ENCODE measurements at regions not wholly inside any gene's neighbourhood (a gene's known extent, or its start where the extent isn't known, plus 50 kb on each side); places are given as distances from the start of the nearest gene placed in this dataset.

DNA sequence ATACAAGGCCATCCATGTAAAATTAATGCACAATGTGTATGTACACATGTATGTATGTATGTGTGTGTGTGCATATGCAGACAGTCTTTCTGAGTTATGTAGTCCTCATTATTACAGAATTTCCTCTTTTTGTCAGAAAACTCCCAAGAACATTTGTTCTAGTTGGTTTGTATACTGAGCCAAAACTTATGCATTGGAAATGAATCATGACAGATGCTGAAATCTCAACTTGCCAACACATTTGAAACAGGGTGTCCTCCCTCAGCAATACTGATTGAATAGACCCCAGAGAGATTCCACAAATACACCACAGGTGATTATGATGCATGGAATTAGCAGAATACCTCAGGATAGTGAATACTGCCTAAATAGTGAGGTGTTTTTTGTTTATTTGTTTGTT is 472.9 kb upstream of the PCDH15 start:
- H3K79me2 ChIP-seq (ENCODE audit: low read length) = no peaks in the 10 kb centered on the region
- no peaks in the 10 kb centered on the region for H4K20me1 ChIP-seq (ENCODE audit: insufficient read depth, low read length)
- DNase-seq = no peak
- no peak overlapping the region for H2AFZ ChIP-seq (ENCODE audit: low read length)
- H3K27me3 ChIP-seq (replicated peaks; ENCODE audit: insufficient read depth, low read length) = no peaks in the 10 kb centered on the region
- no peaks in the 10 kb centered on the region for H3K9me3 ChIP-seq (replicated peaks; ENCODE audit: insufficient read depth, low read length)
- no peaks in the 10 kb centered on the region for H3K9me2 ChIP-seq (replicated peaks; ENCODE audit: insufficient read depth, low read length)
- H3K9ac ChIP-seq (ENCODE audit: low read length) = no peak overlapping the region
- H3F3A ChIP-seq (ENCODE audit: insufficient read depth, low read length) = no peaks in the 10 kb centered on the region
- H3K4me3 ChIP-seq (ENCODE audit: low read length) = no peak overlapping the region
- H3K27ac ChIP-seq (ENCODE audit: low read length) = no peak overlapping the region
- H3K4me2 ChIP-seq (ENCODE audit: low read depth, low read length) = no peak overlapping the region
- TF ChIP-seq EZH2 (optimal IDR thresholded peaks at IDR 0.05; ENCODE audit: low read depth, low read length) = no peak
- TF ChIP-seq, protein P1, sequence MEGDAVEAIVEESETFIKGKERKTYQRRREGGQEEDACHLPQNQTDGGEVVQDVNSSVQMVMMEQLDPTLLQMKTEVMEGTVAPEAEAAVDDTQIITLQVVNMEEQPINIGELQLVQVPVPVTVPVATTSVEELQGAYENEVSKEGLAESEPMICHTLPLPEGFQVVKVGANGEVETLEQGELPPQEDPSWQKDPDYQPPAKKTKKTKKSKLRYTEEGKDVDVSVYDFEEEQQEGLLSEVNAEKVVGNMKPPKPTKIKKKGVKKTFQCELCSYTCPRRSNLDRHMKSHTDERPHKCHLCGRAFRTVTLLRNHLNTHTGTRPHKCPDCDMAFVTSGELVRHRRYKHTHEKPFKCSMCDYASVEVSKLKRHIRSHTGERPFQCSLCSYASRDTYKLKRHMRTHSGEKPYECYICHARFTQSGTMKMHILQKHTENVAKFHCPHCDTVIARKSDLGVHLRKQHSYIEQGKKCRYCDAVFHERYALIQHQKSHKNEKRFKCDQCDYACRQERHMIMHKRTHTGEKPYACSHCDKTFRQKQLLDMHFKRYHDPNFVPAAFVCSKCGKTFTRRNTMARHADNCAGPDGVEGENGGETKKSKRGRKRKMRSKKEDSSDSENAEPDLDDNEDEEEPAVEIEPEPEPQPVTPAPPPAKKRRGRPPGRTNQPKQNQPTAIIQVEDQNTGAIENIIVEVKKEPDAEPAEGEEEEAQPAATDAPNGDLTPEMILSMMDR (IDR thresholded peaks at IDR 0.05; ENCODE audit: low read length) = no peak
- no peak for TF ChIP-seq EZH2phosphoT487 (IDR thresholded peaks at IDR 0.05; ENCODE audit: low read length)
- H3K36me3 ChIP-seq (replicated peaks; ENCODE audit: insufficient read depth, low read length) = no peaks in the 10 kb centered on the region
- no peaks in the 10 kb centered on the region for H3K4me1 ChIP-seq (ENCODE audit: low read length)

DNA sequence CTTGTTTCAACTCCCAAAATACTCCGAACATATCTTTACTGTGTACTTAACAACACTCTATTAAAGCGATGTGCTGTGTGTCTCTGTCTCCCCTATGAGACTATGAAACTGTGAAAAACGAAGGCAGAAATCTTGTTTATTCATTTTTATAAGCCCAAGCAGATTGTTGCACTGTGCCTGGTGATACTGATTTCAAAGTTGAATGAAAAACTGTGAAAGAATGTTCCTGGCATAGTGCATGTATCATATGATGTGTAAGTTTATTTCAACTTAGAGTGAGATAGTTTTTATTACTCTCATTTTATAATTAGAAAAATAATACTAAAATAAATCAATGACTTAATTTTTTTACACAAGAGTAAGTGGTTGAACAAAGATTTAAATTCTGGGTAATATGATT is 471.9 kb upstream of the PCDH15 start:
- Histone ChIP-seq H3F3A (ENCODE audit: insufficient read depth, low read length) (no peaks in the 10 kb centered on the region), H4K20me1 (ENCODE audit: insufficient read depth, low read length) (no peaks in the 10 kb centered on the region), H2AFZ (ENCODE audit: low read length) (no peak overlapping the region), H3K27me3 (replicated peaks; ENCODE audit: insufficient read depth, low read length) (no peaks in the 10 kb centered on the region), H3K9me2 (replicated peaks; ENCODE audit: insufficient read depth, low read length) (no peaks in the 10 kb centered on the region), H3K36me3 (replicated peaks; ENCODE audit: insufficient read depth, low read length) (no peaks in the 10 kb centered on the region), H3K27ac (ENCODE audit: low read length) (no peak overlapping the region), H3K4me2 (ENCODE audit: low read depth, low read length) (no peak overlapping the region), H3K79me2 (ENCODE audit: low read length) (no peaks in the 10 kb centered on the region), H3K4me1 (ENCODE audit: low read length) (no peaks in the 10 kb centered on the region), H3K9ac (ENCODE audit: low read length) (no peak overlapping the region), H3K9me3 (replicated peaks; ENCODE audit: insufficient read depth, low read length) (no peaks in the 10 kb centered on the region), H3K4me3 (ENCODE audit: low read length) (no peak overlapping the region)
- DNase-seq = no peak
- TF ChIP-seq EZH2phosphoT487 (IDR thresholded peaks at IDR 0.05; ENCODE audit: low read length) (no peak), EZH2 (optimal IDR thresholded peaks at IDR 0.05; ENCODE audit: low read depth, low read length) (no peak)
- TF ChIP-seq, protein P1 (IDR thresholded peaks at IDR 0.05; ENCODE audit: low read length) = no peak

DNA sequence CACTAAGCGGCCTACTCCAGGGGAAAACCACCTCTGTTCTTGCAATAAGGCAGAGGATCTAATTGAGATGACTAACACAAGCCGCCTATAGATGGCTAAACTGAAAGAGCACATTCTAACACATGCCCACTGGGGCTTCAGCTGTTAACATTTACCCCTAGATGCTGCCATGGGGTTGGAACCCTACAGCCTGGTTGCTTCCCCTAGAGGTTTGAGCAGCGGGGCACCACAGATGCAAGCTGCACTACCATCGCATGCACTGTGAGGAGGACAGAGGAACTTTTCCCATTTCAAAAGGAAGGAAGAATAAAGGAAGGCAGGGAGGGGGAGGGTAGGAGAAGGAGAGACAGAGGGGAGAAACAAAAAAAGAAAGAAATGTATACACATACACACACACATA is 465.8 kb upstream of the PCDH15 start:
- no peaks in the 10 kb centered on the region for H3K79me2 ChIP-seq (ENCODE audit: low read length)
- no peak for TF ChIP-seq EZH2 (optimal IDR thresholded peaks at IDR 0.05; ENCODE audit: low read depth, low read length)
- no peak for TF ChIP-seq EZH2phosphoT487 (IDR thresholded peaks at IDR 0.05; ENCODE audit: low read length)
- TF ChIP-seq, protein P1 (IDR thresholded peaks at IDR 0.05; ENCODE audit: low read length) = no peak
- no peaks in the 10 kb centered on the region for H3K9me3 ChIP-seq (replicated peaks; ENCODE audit: insufficient read depth, low read length)
- H3K4me3 ChIP-seq (ENCODE audit: low read length) = no peak overlapping the region
- H3K9ac ChIP-seq (ENCODE audit: low read length) = no peak overlapping the region
- H3K4me1 ChIP-seq (ENCODE audit: low read length) = no peaks in the 10 kb centered on the region
- no peaks in the 10 kb centered on the region for H3K36me3 ChIP-seq (replicated peaks; ENCODE audit: insufficient read depth, low read length)
- H2AFZ ChIP-seq (ENCODE audit: low read length) = no peak overlapping the region
- H3F3A ChIP-seq (ENCODE audit: insufficient read depth, low read length) = no peaks in the 10 kb centered on the region
- H3K27ac ChIP-seq (ENCODE audit: low read length) = no peak overlapping the region
- no peak overlapping the region for H3K4me2 ChIP-seq (ENCODE audit: low read depth, low read length)
- DNase-seq = no peak
- H4K20me1 ChIP-seq (ENCODE audit: insufficient read depth, low read length) = no peaks in the 10 kb centered on the region
- no peaks in the 10 kb centered on the region for H3K27me3 ChIP-seq (replicated peaks; ENCODE audit: insufficient read depth, low read length)
- no peaks in the 10 kb centered on the region for H3K9me2 ChIP-seq (replicated peaks; ENCODE audit: insufficient read depth, low read length)
